ENCODE measurements at regions not wholly inside any gene's neighbourhood (a gene's known extent, or its start where the extent isn't known, plus 50 kb on each side); places are given as distances from the start of the nearest gene placed in this dataset.

DNA sequence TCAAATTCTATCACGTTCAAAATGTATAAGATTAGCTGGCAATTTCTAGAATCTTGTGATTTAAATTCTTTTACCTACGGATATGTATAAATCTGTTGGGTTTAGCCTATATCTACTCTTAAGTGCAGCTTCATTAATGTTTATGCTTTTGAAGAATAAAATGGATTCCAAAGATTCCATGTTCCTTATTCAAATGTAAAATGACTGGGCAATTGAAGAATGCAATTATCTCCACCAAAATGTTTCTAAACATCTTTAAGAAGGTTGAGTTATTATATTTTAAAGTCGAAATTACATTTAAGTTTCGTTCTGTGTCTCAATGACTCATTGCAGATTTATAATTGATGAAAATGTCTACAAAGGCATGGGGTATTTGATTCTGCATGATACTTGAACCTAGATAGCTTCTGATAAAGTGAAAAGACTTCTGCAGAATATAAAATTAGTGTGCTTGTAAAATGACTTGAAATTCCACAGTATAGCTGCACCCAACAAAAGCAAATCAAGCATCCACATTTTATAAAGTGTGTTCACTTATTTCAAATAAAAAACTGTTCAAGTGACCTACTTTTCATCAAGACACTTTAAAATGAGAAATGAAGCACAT, 697.0 kb upstream of the PCDH15 start:
- POLR2A ChIA-PET, result no interaction called here
- no peaks in the 10 kb centered on the region for H3K9me3 ChIP-seq (ENCODE audit: control insufficient read depth, insufficient read depth, low read length)
- TF ChIP-seq, protein P1, sequence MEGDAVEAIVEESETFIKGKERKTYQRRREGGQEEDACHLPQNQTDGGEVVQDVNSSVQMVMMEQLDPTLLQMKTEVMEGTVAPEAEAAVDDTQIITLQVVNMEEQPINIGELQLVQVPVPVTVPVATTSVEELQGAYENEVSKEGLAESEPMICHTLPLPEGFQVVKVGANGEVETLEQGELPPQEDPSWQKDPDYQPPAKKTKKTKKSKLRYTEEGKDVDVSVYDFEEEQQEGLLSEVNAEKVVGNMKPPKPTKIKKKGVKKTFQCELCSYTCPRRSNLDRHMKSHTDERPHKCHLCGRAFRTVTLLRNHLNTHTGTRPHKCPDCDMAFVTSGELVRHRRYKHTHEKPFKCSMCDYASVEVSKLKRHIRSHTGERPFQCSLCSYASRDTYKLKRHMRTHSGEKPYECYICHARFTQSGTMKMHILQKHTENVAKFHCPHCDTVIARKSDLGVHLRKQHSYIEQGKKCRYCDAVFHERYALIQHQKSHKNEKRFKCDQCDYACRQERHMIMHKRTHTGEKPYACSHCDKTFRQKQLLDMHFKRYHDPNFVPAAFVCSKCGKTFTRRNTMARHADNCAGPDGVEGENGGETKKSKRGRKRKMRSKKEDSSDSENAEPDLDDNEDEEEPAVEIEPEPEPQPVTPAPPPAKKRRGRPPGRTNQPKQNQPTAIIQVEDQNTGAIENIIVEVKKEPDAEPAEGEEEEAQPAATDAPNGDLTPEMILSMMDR (IDR thresholded peaks at IDR 0.05; ENCODE audit: low read depth, low read length), result no peak
- H3K27me3 ChIP-seq (ENCODE audit: control insufficient read depth, insufficient read depth, low read length), result no peaks in the 10 kb centered on the region
- no peak overlapping the region for H3K4me3 ChIP-seq (ENCODE audit: low read depth, low read length)
- H3K27ac ChIP-seq (ENCODE audit: low read depth, low read length), result no peak overlapping the region
- CTCF ChIA-PET, result no interaction called here
- DNase-seq (ENCODE audit: low read depth, low spot score), result no peak

DNA sequence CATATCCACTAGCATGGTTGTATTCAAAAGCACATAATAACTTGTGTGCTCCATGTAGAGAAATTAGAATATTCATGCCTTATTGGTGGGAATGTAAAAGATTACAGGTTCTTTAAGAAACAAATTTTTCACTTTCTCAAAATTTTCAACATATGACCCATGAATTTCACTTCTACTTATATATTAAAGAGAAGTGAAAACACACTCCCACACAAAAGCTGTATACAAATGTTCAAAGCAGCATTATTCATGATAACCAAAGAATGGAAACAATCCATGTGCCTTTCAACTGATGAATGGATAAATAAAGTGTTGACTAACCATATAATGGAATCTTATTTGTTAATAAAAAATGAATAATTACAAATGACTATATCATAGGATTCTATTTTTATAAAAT, 694.5 kb upstream of the PCDH15 start:
- H3K9me3 ChIP-seq (ENCODE audit: control insufficient read depth, insufficient read depth, low read length), result no peaks in the 10 kb centered on the region
- ChIA-PET CTCF (no interaction called here), POLR2A (no interaction called here)
- no peaks in the 10 kb centered on the region for H3K27me3 ChIP-seq (ENCODE audit: control insufficient read depth, insufficient read depth, low read length)
- no peak overlapping the region for H3K27ac ChIP-seq (ENCODE audit: low read depth, low read length)
- H3K4me3 ChIP-seq (ENCODE audit: low read depth, low read length), result no peak overlapping the region
- TF ChIP-seq, protein P1 (IDR thresholded peaks at IDR 0.05; ENCODE audit: low read depth, low read length), result no peak
- no peak for DNase-seq (ENCODE audit: low read depth, low spot score)

DNA sequence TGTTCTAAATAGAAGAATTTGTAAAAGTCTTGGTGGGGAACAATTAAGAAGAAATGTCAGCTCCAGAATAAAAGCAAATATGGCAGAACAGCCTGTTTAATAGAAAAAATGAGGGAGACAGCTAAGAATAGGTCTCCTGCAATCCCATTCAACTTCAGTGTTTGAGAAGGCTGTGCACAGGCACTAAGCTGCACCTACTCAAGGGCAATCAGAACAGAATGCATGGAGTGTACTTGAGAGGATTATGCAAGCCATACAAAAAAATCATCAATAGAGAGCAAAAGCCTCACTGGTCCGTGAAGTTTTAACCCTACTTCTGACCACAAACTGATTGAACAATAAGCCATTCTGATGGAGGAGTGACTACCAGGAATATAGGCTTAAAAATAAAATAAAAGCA, 690.7 kb upstream of the PCDH15 start:
- POLR2A ChIA-PET, result no interaction called here
- Histone ChIP-seq H3K9me3 (ENCODE audit: control insufficient read depth, insufficient read depth, low read length) (no peaks in the 10 kb centered on the region), H3K4me3 (ENCODE audit: low read depth, low read length) (no peak overlapping the region), H3K27me3 (ENCODE audit: control insufficient read depth, insufficient read depth, low read length) (no peaks in the 10 kb centered on the region), H3K27ac (ENCODE audit: low read depth, low read length) (no peak overlapping the region)
- TF ChIP-seq, protein P1 (IDR thresholded peaks at IDR 0.05; ENCODE audit: low read depth, low read length), result no peak
- CTCF ChIA-PET, result no interaction called here
- no peak for DNase-seq (ENCODE audit: low read depth, low spot score)

DNA sequence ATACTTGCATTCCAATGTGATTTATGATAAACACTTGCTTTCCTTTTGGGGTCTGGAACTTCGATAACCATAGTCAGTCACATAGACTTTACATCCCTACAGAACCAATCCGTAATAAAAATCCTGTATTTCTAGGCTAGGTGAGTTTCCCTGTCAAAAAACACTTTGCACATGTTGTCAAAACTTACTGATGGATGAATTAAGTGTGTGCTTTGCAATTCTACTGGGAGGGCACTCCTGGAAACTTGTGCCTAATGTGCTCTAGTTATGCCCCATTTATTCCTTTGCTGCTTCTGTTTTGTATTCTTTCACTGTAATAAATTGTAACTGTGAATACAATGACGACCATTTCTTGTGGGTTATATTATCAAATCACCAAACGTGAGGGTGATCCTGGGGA, 684.8 kb upstream of the PCDH15 start:
- TF ChIP-seq, protein P1 (IDR thresholded peaks at IDR 0.05; ENCODE audit: low read depth, low read length), result no peak
- DNase-seq (ENCODE audit: low read depth, low spot score), result no peak
- H3K4me3 ChIP-seq (ENCODE audit: low read depth, low read length), result no peak overlapping the region
- ChIA-PET POLR2A (no interaction called here), CTCF (no interaction called here)
- no peaks in the 10 kb centered on the region for H3K27me3 ChIP-seq (ENCODE audit: control insufficient read depth, insufficient read depth, low read length)
- H3K27ac ChIP-seq (ENCODE audit: low read depth, low read length), result no peak overlapping the region
- H3K9me3 ChIP-seq (ENCODE audit: control insufficient read depth, insufficient read depth, low read length), result no peaks in the 10 kb centered on the region

DNA sequence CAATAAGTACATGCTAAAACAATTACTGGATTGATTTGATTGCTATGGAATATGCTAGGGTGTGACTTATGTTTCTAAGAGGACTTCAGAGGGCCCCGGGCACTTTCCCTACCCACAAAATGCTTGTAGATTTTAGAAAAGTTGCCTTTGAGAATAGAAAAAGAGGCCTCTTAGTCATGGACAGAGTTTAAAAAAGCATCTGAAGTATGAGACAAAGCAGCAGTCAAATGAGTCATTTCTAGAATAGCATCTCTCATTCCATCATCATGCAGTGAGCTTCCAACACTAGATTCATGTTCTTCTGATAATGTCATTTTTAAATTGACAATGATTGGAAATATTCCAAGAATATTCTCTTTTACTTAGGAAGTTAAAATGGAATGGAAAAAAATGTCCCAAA, 675.1 kb upstream of the PCDH15 start:
- CTCF ChIA-PET, result no interaction called here
- Histone ChIP-seq H3K27ac (ENCODE audit: low read depth, low read length) (no peak overlapping the region), H3K4me3 (ENCODE audit: low read depth, low read length) (no peak overlapping the region), H3K27me3 (ENCODE audit: control insufficient read depth, insufficient read depth, low read length) (no peaks in the 10 kb centered on the region), H3K9me3 (ENCODE audit: control insufficient read depth, insufficient read depth, low read length) (no peaks in the 10 kb centered on the region; the same call in 1 of the 2 replicates)
- no peak for DNase-seq (ENCODE audit: low read depth, low spot score)
- TF ChIP-seq, protein P1 (IDR thresholded peaks at IDR 0.05; ENCODE audit: low read depth, low read length), result no peak
- POLR2A ChIA-PET, result no interaction called here
